WTC11 (cell line): ENCODE measurements at regions not wholly inside any gene's neighbourhood (a gene's known extent, or its start where the extent isn't known, plus 50 kb on each side); places are given as distances from the start of the nearest gene placed in this dataset.

Source experiments
- ATAC-seq: fragments of 200-7000 bp; cut with Tn5 transposase; 2 replicates; pipeline ENCODE4 v1.10.0; 2021; ENCODE audit warnings: mild to moderate bottlenecking, moderate library complexity
- CTCF ChIA-PET: fragments of 300-600 bp; sonication (Branson Sonifier 250); formaldehyde crosslinking; loops from one replicate; lab custom pipeline; 2021; ENCODE audit warnings: antibody characterized with exemption; lab: Charles Lee
- POLR2A ChIA-PET: fragments of 350-600 bp; sonication (Branson Sonifier 250); formaldehyde crosslinking; loops from one replicate; lab custom pipeline; 2021; ENCODE audit warnings: antibody characterized with exemption; lab: Charles Lee
- DNase-seq: peaks from one replicate; pipeline ENCODE4 v3.0.0; 2021; ENCODE audit warnings: low spot score
- H3K27ac Mint-ChIP-seq: 2 replicates; pipeline ENCODE4 v1.8.0; 2021; ENCODE audit warnings: mixed read lengths
- H3K27me3 Mint-ChIP-seq: 2 replicates; pipeline ENCODE4 v1.8.0; 2021; ENCODE audit warnings: low read depth, mild to moderate bottlenecking, moderate library complexity, mixed read lengths
- H3K36me3 Mint-ChIP-seq: 2 replicates; pipeline ENCODE4 v1.8.0; 2021; ENCODE audit warnings: mixed read lengths
- H3K4me1 Mint-ChIP-seq: 2 replicates; pipeline ENCODE4 v1.8.0; 2022; ENCODE audit warnings: mixed read lengths
- H3K4me3 Mint-ChIP-seq: 2 replicates; pipeline ENCODE4 v1.8.0; 2021; ENCODE audit warnings: mild to moderate bottlenecking, moderate library complexity, mixed read lengths
- H3K9me3 Mint-ChIP-seq: 2 replicates; pipeline ENCODE4 v1.8.0; 2021; ENCODE audit warnings: mixed read lengths
- ATF2 ChIP-seq: sonication (generic); formaldehyde crosslinking; IDR thresholded peaks from 2 replicates; pipeline ENCODE4 v1.8.1; 2022; ENCODE audit warnings: low read depth, missing genetic modification reagents, borderline replicate concordance
- JUN ChIP-seq: sonication (generic); formaldehyde crosslinking; IDR thresholded peaks from 2 replicates; pipeline ENCODE4 v1.8.0; 2023; ENCODE audit warnings: mild to moderate bottlenecking, missing genetic modification reagents
- MXD4 ChIP-seq: fragments of 250-450 bp; sonication (Bioruptor Pico); IDR thresholded peaks from 2 replicates; pipeline ENCODE4 v1.8.0; 2021; ENCODE audit warnings: mild to moderate bottlenecking, moderate library complexity, borderline replicate concordance
- MYBL2 ChIP-seq: sonication (generic); formaldehyde crosslinking; IDR thresholded peaks from 2 replicates; pipeline ENCODE4 v1.8.1; 2023; ENCODE audit warnings: mild to moderate bottlenecking, moderate library complexity, missing genetic modification reagents
- NFATC4 ChIP-seq: fragments of 250-450 bp; sonication (Bioruptor Pico); IDR thresholded peaks from 2 replicates; pipeline ENCODE4 v1.9.0; 2021; ENCODE audit warnings: mild to moderate bottlenecking
- ZNF138 ChIP-seq: sonication (generic); formaldehyde crosslinking; conservative IDR thresholded peaks from 2 replicates; pipeline ENCODE4 v1.8.1; 2022; ENCODE audit warnings: mild to moderate bottlenecking, moderate library complexity, missing genetic modification reagents
- ZNF263 ChIP-seq: sonication (generic); formaldehyde crosslinking; IDR thresholded peaks from 2 replicates; pipeline ENCODE4 v1.8.1; 2022; ENCODE audit warnings: low read depth, mild to moderate bottlenecking, moderate library complexity, missing genetic modification reagents
- ZNF416 ChIP-seq: fragments of 250-450 bp; sonication (Bioruptor Pico); IDR thresholded peaks from 2 replicates; pipeline ENCODE4 v1.9.0; 2021; ENCODE audit warnings: mild to moderate bottlenecking, inconsistent platforms
- ZNF423 ChIP-seq: fragments of 250-450 bp; sonication (Bioruptor Pico); IDR thresholded peaks from 2 replicates; pipeline ENCODE4 v2.1.2; 2022; ENCODE audit warnings: mild to moderate bottlenecking, moderate library complexity
- TF ChIP-seq, protein P1 (sequence below): fragments of 250-450 bp; sonication (Bioruptor Pico); IDR thresholded peaks from 2 replicates; pipeline ENCODE4 v1.9.0; 2021; ENCODE audit warnings: mild to moderate bottlenecking, borderline replicate concordance
- TF ChIP-seq, protein P2 (sequence below): sonication (generic); formaldehyde crosslinking; IDR thresholded peaks from 2 replicates; pipeline ENCODE4 v1.8.1; 2023; ENCODE audit warnings: mild to moderate bottlenecking, missing genetic modification reagents, moderate library complexity
- TF ChIP-seq, protein P3 (sequence below): sonication (generic); formaldehyde crosslinking; conservative IDR thresholded peaks from 2 replicates; pipeline ENCODE4 v1.8.1; 2022; ENCODE audit warnings: mild to moderate bottlenecking, missing genetic modification reagents
- TF ChIP-seq, protein P4 (sequence below): sonication (generic); formaldehyde crosslinking; IDR thresholded peaks from 2 replicates; pipeline ENCODE4 v1.8.1; 2023; ENCODE audit warnings: mild to moderate bottlenecking, missing genetic modification reagents

- peaks cover 2% of the 10 kb centered on the region; the same call in 1 of the 2 replicates for H3K27me3 Mint-ChIP-seq
- ATAC-seq (peak; percentile 90), DNase-seq (peak; percentile 50)
- H3K4me1 Mint-ChIP-seq, result peaks cover 7% of the 10 kb centered on the region
- no peaks in the 10 kb centered on the region for H3K9me3 Mint-ChIP-seq
- CTCF ChIA-PET, result interaction anchor here (0.5 to 3.5 kb wide), 5 partner anchors 12 to 515 kb away, joined by 3 to 26 read pairs (median 3); no protein-coding TSS in a partner anchor
- no peak overlapping the region for H3K27ac Mint-ChIP-seq
- POLR2A ChIA-PET, result no interaction called here
- TF ChIP-seq ZNF416 (CRISPR knock-in tag), result no peak
- TF ChIP-seq, protein P1, sequence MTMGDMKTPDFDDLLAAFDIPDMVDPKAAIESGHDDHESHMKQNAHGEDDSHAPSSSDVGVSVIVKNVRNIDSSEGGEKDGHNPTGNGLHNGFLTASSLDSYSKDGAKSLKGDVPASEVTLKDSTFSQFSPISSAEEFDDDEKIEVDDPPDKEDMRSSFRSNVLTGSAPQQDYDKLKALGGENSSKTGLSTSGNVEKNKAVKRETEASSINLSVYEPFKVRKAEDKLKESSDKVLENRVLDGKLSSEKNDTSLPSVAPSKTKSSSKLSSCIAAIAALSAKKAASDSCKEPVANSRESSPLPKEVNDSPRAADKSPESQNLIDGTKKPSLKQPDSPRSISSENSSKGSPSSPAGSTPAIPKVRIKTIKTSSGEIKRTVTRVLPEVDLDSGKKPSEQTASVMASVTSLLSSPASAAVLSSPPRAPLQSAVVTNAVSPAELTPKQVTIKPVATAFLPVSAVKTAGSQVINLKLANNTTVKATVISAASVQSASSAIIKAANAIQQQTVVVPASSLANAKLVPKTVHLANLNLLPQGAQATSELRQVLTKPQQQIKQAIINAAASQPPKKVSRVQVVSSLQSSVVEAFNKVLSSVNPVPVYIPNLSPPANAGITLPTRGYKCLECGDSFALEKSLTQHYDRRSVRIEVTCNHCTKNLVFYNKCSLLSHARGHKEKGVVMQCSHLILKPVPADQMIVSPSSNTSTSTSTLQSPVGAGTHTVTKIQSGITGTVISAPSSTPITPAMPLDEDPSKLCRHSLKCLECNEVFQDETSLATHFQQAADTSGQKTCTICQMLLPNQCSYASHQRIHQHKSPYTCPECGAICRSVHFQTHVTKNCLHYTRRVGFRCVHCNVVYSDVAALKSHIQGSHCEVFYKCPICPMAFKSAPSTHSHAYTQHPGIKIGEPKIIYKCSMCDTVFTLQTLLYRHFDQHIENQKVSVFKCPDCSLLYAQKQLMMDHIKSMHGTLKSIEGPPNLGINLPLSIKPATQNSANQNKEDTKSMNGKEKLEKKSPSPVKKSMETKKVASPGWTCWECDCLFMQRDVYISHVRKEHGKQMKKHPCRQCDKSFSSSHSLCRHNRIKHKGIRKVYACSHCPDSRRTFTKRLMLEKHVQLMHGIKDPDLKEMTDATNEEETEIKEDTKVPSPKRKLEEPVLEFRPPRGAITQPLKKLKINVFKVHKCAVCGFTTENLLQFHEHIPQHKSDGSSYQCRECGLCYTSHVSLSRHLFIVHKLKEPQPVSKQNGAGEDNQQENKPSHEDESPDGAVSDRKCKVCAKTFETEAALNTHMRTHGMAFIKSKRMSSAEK (CRISPR knock-in tag), result no peak
- TF ChIP-seq MYBL2 (CRISPR knock-in tag), result no peak
- no peak for TF ChIP-seq ZNF263 (CRISPR knock-in tag)
- TF ChIP-seq, protein P2, sequence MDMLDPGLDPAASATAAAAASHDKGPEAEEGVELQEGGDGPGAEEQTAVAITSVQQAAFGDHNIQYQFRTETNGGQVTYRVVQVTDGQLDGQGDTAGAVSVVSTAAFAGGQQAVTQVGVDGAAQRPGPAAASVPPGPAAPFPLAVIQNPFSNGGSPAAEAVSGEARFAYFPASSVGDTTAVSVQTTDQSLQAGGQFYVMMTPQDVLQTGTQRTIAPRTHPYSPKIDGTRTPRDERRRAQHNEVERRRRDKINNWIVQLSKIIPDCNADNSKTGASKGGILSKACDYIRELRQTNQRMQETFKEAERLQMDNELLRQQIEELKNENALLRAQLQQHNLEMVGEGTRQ (CRISPR knock-in tag), result peak; percentile 29; the same call in 1 of the 2 replicates
- H3K36me3 Mint-ChIP-seq, result no peaks in the 10 kb centered on the region
- H3K4me3 Mint-ChIP-seq, result no peak overlapping the region
These were observed 171.2 kb upstream of the GLI2 start for GRCh38 chr2:120564213-120565094.

GRCh38 chr2:120565095-120565460 lies 170.6 kb upstream of the GLI2 start:
- ChIA-PET POLR2A (no interaction called here), CTCF (interaction anchor here (0.5 to 3.5 kb wide), 5 partner anchors 12 to 515 kb away, joined by 3 to 26 read pairs (median 3); no protein-coding TSS in a partner anchor)
- DNase-seq (no peak), ATAC-seq (no peak)
- Mint-ChIP-seq H3K4me3 (no peak overlapping the region), H3K27ac (no peak overlapping the region), H3K27me3 (peaks cover 2% of the 10 kb centered on the region; the same call in 1 of the 2 replicates), H3K36me3 (no peaks in the 10 kb centered on the region), H3K9me3 (no peaks in the 10 kb centered on the region), H3K4me1 (peaks cover 7% of the 10 kb centered on the region)
- TF ChIP-seq, protein P3, sequence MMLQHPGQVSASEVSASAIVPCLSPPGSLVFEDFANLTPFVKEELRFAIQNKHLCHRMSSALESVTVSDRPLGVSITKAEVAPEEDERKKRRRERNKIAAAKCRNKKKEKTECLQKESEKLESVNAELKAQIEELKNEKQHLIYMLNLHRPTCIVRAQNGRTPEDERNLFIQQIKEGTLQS (CRISPR knock-in tag), result no peak
- no peak for TF ChIP-seq MXD4 (CRISPR knock-in tag)
- TF ChIP-seq ZNF423 (CRISPR knock-in tag), result no peak
- TF ChIP-seq, protein P4, sequence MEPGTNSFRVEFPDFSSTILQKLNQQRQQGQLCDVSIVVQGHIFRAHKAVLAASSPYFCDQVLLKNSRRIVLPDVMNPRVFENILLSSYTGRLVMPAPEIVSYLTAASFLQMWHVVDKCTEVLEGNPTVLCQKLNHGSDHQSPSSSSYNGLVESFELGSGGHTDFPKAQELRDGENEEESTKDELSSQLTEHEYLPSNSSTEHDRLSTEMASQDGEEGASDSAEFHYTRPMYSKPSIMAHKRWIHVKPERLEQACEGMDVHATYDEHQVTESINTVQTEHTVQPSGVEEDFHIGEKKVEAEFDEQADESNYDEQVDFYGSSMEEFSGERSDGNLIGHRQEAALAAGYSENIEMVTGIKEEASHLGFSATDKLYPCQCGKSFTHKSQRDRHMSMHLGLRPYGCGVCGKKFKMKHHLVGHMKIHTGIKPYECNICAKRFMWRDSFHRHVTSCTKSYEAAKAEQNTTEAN (CRISPR knock-in tag), result no peak
- TF ChIP-seq ATF2 (CRISPR knock-in tag), result no peak
- TF ChIP-seq ZNF138 (CRISPR knock-in tag), result no peak
- TF ChIP-seq NFATC4 (CRISPR knock-in tag), result no peak
- no peak for TF ChIP-seq JUN (CRISPR knock-in tag)
